ENCODE measurements at regions not wholly inside any gene's neighbourhood (a gene's known extent, or its start where the extent isn't known, plus 50 kb on each side); places are given as distances from the start of the nearest gene placed in this dataset.

DNA sequence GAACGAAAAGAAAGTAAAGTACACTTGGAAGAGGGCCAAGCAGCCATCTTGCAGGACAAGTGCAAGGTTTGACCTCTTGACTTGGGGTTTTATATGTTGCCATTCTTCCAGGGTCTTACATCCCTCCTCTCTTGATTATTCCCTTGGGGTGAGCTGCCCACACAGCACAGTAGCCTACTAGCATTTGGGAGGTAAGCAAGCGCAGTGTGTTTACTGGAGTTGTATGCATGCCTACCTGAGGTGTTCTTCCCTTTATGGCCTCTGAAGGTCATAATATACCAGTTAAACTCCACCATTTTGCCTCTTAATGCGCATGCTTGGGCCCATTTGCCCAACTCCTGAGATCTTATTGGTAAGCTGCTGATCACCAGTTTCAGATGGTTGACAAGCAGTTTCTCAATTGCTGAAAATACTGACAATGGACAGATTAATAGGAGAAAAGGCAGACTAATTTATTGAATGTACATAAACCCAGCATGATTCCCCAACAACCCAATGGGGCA, 173.8 kb upstream of the SLC30A5 start:
- intact Hi-C loops (cut with DNase I) = no loop called here

DNA sequence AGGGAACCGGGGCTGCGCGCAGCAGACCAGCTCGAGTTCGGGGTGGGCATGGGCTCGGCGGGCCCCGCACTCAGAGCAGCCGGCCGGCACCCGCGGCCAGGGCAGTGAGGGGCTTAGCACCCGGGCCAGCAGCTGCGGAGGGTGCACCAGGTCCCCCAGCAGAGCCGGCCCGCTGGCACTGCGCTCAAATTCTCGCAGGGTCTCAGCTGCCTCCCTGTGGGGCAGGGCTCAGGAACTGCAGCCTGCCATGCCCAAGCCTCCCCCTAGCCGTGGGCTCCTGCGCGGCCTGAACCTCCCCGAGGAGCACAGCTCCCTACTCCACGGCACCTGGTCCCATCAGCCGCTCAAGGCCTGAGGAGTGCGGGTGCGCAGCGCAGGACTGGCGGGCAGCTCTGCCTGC, 172.9 kb upstream of the SLC30A5 start:
- TF ChIP-seq EP300 (IDR thresholded peaks at IDR 0.05) = no peak
- no peak for TF ChIP-seq POLR2A (IDR thresholded peaks at IDR 0.05; ENCODE audit: low read depth)
- no peak for TF ChIP-seq POLR2AphosphoS5 (IDR thresholded peaks at IDR 0.05)
- TF ChIP-seq, protein P1, sequence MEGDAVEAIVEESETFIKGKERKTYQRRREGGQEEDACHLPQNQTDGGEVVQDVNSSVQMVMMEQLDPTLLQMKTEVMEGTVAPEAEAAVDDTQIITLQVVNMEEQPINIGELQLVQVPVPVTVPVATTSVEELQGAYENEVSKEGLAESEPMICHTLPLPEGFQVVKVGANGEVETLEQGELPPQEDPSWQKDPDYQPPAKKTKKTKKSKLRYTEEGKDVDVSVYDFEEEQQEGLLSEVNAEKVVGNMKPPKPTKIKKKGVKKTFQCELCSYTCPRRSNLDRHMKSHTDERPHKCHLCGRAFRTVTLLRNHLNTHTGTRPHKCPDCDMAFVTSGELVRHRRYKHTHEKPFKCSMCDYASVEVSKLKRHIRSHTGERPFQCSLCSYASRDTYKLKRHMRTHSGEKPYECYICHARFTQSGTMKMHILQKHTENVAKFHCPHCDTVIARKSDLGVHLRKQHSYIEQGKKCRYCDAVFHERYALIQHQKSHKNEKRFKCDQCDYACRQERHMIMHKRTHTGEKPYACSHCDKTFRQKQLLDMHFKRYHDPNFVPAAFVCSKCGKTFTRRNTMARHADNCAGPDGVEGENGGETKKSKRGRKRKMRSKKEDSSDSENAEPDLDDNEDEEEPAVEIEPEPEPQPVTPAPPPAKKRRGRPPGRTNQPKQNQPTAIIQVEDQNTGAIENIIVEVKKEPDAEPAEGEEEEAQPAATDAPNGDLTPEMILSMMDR (IDR thresholded peaks at IDR 0.05) = no peak
- Histone ChIP-seq H3K36me3 (no peaks in the 10 kb centered on the region), H3K27me3 (no peaks in the 10 kb centered on the region), H3K4me1 (no peaks in the 10 kb centered on the region), H3K4me3 (no peak overlapping the region), H3K9me3 (peaks cover 0 to 4% (median 0%) of the 10 kb centered on the region in 4 donors), H3K27ac (replicated peaks in 1 of 4) (no peak overlapping the region)
- 100% methylated on average over 4 of the region's 28 CpGs for WGBS
- peak; percentile 60 for DNase-seq (ENCODE audit: extremely low spot score)
- intact Hi-C loops (cut with DNase I) = no loop called here

More for the DNA sequence above, 173.8 kb upstream of the SLC30A5 start:
- H3K36me3 ChIP-seq = no peaks in the 10 kb centered on the region
- no peaks in the 10 kb centered on the region for H3K4me1 ChIP-seq
- no peak for TF ChIP-seq POLR2AphosphoS5 (IDR thresholded peaks at IDR 0.05)
- no peak for TF ChIP-seq POLR2A (IDR thresholded peaks at IDR 0.05; ENCODE audit: low read depth)
- TF ChIP-seq EP300 (IDR thresholded peaks at IDR 0.05) = no peak
- TF ChIP-seq, protein P1 (IDR thresholded peaks at IDR 0.05) = no peak
- no peaks in the 10 kb centered on the region for H3K27me3 ChIP-seq
- no peak overlapping the region for H3K27ac ChIP-seq (replicated peaks in 1 of 4)
- no peak overlapping the region for H3K4me3 ChIP-seq
- peaks cover 0 to 4% (median 0%) of the 10 kb centered on the region in 4 donors for H3K9me3 ChIP-seq
- DNase-seq (ENCODE audit: extremely low spot score) = peak; percentile 85
- WGBS = 92% methylated on average over 3 of the region's 3 CpGs

DNA sequence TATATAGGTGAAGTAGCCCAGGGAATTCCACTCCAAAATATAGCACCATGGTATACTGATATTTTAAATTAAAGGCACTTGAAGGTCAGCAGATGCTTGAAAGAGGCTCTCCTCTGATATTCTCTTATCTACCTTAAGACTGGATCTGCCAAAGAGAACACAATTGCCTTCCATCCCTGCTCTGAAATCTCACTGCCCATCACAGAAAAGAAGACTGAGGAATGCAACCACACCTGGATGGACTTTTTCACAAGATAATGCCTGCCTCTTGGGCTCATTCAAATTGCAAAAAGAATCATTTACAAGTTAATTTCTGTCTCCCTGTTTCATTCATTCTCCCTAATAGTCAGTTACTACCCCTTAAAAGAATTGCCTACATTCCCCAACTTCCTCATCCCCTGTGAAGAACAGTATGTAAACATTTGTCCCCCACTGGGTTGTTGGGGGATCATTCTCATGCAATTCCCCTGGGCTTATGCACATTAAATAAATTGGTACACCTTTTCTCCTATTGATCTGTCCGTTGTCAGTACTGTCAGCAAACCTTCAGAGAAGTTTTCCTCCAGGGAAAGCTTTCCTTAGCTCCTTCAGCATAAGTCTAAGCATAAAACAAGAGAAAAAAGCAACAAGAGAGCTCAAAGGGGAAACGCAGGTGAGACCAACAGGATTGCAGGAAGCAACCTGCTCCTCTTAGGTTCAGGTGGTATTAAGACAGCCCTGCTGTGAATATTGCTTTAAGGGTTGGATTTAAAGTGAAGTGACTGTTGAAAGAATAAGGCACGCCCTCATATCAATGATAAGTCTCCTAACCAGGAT, 171.4 kb upstream of the SLC30A5 start:
- Histone ChIP-seq H3K27me3 (no peaks in the 10 kb centered on the region), H3K4me3 (no peak overlapping the region), H3K36me3 (no peaks in the 10 kb centered on the region), H3K9me3 (peaks cover 0 to 4% (median 0%) of the 10 kb centered on the region in 4 donors), H3K4me1 (no peaks in the 10 kb centered on the region), H3K27ac (replicated peaks in 1 of 4) (no peak overlapping the region)
- 65% methylated on average over 3 of the region's 3 CpGs for WGBS
- peak; percentile 64 for DNase-seq (ENCODE audit: extremely low spot score)
- intact Hi-C loops (cut with DNase I) = no loop called here
- TF ChIP-seq POLR2AphosphoS5 (IDR thresholded peaks at IDR 0.05) (no peak), POLR2A (IDR thresholded peaks at IDR 0.05; ENCODE audit: low read depth) (no peak), EP300 (IDR thresholded peaks at IDR 0.05) (no peak)
- TF ChIP-seq, protein P1 (IDR thresholded peaks at IDR 0.05) = no peak

DNA sequence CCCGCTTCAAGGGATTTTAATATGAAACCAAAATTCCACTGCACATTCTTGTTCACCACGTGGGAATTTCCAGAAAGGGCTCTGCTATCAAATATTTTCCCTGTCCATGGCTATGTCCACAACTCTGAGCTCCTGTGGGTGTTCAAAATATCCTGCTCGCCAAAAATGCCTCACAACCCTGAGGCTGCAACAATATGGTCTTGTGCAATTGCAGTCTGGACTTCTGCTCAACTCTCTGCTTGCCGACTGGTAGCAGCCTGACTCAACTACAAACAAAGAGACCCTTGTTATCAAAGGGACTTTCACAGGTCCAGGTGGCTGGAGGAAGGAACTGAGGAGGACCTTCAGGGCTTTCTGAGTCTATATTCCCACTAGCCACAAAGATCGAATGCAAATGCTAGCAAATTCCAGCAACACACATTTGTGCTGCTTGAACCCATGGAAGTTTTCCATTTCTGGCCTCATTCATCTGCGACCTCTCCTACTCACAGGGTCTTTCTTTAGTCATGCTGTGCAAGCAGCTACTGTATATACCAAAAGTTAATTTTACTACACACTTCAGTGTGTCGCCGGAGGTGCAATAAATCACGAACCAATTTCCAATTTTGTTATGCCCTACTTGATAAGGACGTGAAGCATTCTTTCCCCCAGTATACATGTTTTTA, 169.2 kb upstream of the SLC30A5 start:
- H3K4me3 ChIP-seq = no peak overlapping the region
- no peak overlapping the region for H3K27ac ChIP-seq (replicated peaks in 1 of 4)
- H3K27me3 ChIP-seq = no peaks in the 10 kb centered on the region
- TF ChIP-seq POLR2AphosphoS5 (IDR thresholded peaks at IDR 0.05) (no peak), POLR2A (IDR thresholded peaks at IDR 0.05; ENCODE audit: low read depth) (no peak), EP300 (IDR thresholded peaks at IDR 0.05) (no peak)
- TF ChIP-seq, protein P1 (IDR thresholded peaks at IDR 0.05) = no peak
- DNase-seq (ENCODE audit: extremely low spot score) = peak; percentile 60
- intact Hi-C loops (cut with DNase I) = no loop called here
- H3K36me3 ChIP-seq = no peaks in the 10 kb centered on the region
- no peaks in the 10 kb centered on the region for H3K4me1 ChIP-seq
- 75% methylated on average over 10 of the region's 10 CpGs for WGBS
- no peaks in the 10 kb centered on the region for H3K9me3 ChIP-seq
